GM20000 (cell line): ENCODE measurements at regions not wholly inside any gene's neighbourhood (a gene's known extent, or its start where the extent isn't known, plus 50 kb on each side); places are given as distances from the start of the nearest gene placed in this dataset.

ENCODE experiments used
- DNase-seq: peaks from one replicate; pipeline ENCODE4 v3.0.0; 2012; ENCODE audit warnings: low spot score
- TF ChIP-seq, protein P1 (sequence below): IDR thresholded peaks from 2 replicates; pipeline ENCODE4 v1.5.1; 2012; ENCODE audit warnings: mild to moderate bottlenecking, control low read depth; ENCODE audit errors: extremely low read depth, missing control alignments

DNA sequence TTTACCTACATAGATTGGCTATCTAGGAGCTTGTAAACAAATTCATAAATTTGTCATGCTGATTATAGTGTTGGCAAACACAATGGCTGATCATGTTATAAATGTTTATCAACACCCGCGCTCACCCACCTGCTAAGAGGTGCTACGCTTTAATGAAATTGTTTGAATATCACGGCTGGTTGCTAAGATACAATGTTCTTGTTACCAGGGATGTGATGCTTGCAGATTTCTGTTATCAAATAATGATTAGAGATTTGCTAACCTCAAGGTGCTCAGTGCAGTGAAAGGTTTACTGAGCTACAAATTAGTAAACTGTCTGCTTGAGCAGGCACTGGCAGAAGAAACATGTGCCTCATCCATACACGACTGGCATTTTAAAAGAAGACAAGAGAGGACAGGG lies 160.0 kb upstream of the ZEB2 start:
- TF ChIP-seq, protein P1, sequence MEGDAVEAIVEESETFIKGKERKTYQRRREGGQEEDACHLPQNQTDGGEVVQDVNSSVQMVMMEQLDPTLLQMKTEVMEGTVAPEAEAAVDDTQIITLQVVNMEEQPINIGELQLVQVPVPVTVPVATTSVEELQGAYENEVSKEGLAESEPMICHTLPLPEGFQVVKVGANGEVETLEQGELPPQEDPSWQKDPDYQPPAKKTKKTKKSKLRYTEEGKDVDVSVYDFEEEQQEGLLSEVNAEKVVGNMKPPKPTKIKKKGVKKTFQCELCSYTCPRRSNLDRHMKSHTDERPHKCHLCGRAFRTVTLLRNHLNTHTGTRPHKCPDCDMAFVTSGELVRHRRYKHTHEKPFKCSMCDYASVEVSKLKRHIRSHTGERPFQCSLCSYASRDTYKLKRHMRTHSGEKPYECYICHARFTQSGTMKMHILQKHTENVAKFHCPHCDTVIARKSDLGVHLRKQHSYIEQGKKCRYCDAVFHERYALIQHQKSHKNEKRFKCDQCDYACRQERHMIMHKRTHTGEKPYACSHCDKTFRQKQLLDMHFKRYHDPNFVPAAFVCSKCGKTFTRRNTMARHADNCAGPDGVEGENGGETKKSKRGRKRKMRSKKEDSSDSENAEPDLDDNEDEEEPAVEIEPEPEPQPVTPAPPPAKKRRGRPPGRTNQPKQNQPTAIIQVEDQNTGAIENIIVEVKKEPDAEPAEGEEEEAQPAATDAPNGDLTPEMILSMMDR, result no peak
- DNase-seq, result no peak

DNA sequence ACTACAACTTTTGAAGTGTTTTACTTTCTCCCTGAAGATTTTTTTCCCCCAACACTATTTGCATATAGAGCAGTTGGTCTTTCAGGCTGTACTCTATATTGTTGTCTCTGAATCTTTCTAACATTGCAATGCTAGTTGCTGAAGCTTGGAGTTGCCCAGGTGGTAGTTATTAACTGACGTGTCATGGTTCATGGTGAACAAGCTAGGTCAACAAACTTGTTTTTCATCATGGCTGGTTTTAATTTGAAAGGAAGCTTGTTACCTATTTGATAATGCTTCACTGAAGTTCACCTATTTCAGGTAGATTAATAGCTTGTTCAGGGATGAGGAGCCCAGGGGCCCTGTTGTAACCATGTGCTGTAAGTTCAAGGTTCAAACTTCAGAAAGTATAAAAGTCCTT lies 158.8 kb upstream of the ZEB2 start:
- no peak for DNase-seq
- TF ChIP-seq, protein P1, result no peak

DNA sequence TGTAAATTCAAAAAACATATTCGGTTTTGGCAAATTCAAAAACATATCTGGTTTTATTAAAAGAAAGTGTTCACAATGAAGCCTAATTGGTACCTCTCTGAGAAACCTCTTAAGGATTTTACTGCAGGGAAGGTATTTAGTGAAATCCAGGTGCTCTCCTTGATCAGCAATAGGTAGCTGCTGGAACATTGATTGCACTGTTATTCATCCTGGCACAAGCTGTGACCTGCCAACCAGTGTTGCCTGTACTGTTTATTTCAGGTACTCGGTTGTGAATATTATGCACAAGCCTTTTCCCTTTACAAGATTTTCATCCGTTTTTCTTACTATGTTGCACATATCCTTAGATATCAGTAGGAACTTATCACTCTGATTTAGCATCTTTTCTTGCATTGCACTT lies 155.8 kb upstream of the ZEB2 start:
- no peak for DNase-seq

DNA sequence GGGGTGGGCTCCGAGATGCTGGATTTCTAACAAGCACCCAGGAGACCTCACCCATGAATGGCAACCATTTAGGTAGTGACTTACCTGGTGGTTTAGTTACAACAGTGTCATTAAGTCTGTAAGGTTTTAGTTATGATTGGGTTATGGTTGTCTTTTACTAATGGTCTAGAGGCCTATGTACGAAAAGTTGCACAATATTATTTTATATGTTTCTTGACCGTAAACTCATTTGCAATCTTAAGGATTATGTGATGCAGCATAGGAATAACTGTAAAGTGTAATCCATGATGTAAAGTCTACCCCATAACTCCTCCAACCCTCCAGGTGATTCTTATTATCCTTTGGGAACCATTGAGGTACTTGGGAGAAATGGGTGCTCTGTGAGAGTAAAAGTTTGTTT lies 155.4 kb upstream of the ZEB2 start:
- TF ChIP-seq, protein P1, result no peak
- no peak for DNase-seq

More for the DNA sequence above, 155.8 kb upstream of the ZEB2 start:
- TF ChIP-seq, protein P1, result no peak

DNA sequence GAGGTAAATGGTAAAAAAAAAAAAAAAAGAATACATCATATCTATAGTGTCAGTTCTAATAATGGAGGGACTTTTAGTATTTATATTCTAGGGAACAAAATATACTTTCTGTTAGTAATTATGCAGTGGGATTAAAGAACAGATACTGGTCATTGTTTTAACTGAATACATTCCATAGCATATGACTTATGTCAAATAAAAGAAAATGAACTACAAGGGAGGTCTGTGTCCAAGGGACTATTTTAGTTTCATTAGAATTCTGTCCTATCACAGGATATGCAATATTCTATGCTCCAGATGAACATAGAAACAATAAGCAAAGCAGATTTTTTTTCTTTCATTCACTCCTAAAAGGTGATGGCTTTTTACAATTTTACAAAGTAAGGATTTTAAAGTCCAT lies 154.2 kb upstream of the ZEB2 start:
- TF ChIP-seq, protein P1, result no peak
- no peak for DNase-seq

DNA sequence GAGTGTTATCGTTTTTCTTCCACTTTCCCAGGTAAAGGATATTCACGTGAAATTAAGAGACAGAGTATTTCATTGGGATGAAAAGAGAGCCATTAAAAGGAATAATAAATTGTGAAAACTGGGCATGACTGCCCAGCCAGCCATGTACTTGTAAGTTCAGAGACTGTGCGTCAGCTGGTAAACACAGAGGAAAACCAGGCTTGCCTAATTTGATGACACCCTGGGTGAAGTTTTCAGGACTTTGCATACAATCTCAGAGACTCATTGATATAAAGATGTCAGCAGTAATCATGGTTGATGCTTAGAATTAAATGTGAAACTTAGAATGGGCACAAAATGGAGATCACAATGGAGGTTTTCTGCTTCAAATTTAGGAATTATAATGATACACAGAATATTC lies 153.5 kb upstream of the ZEB2 start:
- TF ChIP-seq, protein P1, result no peak
- no peak for DNase-seq

DNA sequence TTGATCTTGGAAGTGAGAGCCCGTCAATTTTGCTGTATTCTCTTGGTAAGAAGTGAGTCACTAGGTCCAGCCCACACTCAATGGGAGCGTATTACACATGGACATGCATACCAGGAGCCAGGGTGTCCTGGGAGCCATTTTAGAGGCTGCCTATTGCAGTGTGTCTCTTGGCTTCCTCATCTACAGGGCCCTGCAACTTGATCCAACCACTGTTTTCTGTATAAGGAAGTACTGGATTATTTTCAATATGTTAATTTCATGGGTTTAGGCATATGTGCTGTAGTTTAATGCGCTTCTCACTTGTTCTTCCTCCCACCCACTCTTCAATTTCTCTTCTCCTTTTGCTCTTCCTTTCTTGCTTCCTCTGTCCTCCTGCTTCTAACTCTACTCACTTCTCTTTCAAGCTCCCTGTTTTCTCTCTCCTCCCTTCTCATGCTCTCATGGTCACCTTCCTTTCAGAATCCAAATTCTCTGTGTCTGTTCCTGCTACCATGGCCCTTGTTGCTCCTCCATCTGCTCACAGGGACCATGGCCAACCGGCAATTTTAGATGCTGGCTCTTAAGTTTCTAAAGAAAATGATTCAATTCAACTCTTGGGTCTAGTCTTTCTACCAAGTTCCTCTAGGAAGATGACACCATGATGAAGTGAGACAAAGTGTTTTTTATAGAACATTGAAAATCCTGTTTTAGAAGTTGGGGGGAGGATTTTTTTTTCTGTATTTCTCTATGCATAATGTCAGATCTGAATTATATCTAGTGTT lies 152.0 kb upstream of the ZEB2 start:
- TF ChIP-seq, protein P1, result no peak
- DNase-seq, result no peak
